ENCODE measurements at regions not wholly inside any gene's neighbourhood (a gene's known extent, or its start where the extent isn't known, plus 50 kb on each side); places are given as distances from the start of the nearest gene placed in this dataset.
"Not testable (repeated sequence)": the region's sequence is repeated elsewhere in the genome, so short reads cannot be mapped to it uniquely, and the experiment has no call there.

- H3K79me2 ChIP-seq (ENCODE audit: low read length) = no peaks in the 10 kb centered on the region
- H3K4me1 ChIP-seq (ENCODE audit: insufficient read depth, low read length) = peaks cover 9% of the 10 kb centered on the region; the same call in 1 of the 2 replicates
- H3K36me3 ChIP-seq (ENCODE audit: low read depth, low read length) = no peaks in the 10 kb centered on the region
- DNase-seq (no peak), ATAC-seq (no peak)
- TF ChIP-seq EZH2phosphoT487 (IDR thresholded peaks at IDR 0.05; ENCODE audit: borderline replicate concordance, low read length) (no peak), CTCF (conservative IDR thresholded peaks at IDR 0.05; ENCODE audit: low read depth, low read length) (no peak), EZH2 (IDR thresholded peaks at IDR 0.05; ENCODE audit: low read length, unreplicated experiment) (no peak)
- no peak overlapping the region for H3K4me3 ChIP-seq (ENCODE audit: low read length)
- H2AFZ ChIP-seq (ENCODE audit: low read length) = no peak overlapping the region
- no TSS peak for BruUV-seq (replicated peaks)
- POLR2A ChIA-PET (ENCODE audit: unreplicated experiment) = no interaction called here
- no peak overlapping the region for H3K27ac ChIP-seq (ENCODE audit: low read length)
- intact Hi-C loops (cut with micrococcal nuclease) = no loop called here
- H4K20me1 ChIP-seq (ENCODE audit: low read length) = no peaks in the 10 kb centered on the region
- no peaks in the 10 kb centered on the region for H3F3A ChIP-seq (ENCODE audit: low read length, unreplicated experiment)
- no peak overlapping the region for H3K4me2 ChIP-seq (ENCODE audit: low read length)
- H3K9ac ChIP-seq (ENCODE audit: low read length) = no peak overlapping the region
- H3K27me3 ChIP-seq (ENCODE audit: low read length) = no peaks in the 10 kb centered on the region
- CTCF ChIA-PET = no interaction called here
- no peaks in the 10 kb centered on the region for H3K9me2 ChIP-seq (replicated peaks; ENCODE audit: low read length)
- no peaks in the 10 kb centered on the region for H3K9me3 ChIP-seq (ENCODE audit: low read length)
Observed at GRCh38 chr1:87432685-87433084, 104.0 kb downstream of the LMO4 start.

GRCh38 chr1:87433101-87433500 is 104.4 kb downstream of the LMO4 start:
- H3K9me3 ChIP-seq (ENCODE audit: low read length); ATAC-seq; H3K4me3 ChIP-seq (ENCODE audit: low read length); H3K27ac ChIP-seq (ENCODE audit: low read length); H3K9ac ChIP-seq (ENCODE audit: low read length); DNase-seq; POLR2A ChIA-PET (ENCODE audit: unreplicated experiment); H3K79me2 ChIP-seq (ENCODE audit: low read length); H3K27me3 ChIP-seq (ENCODE audit: low read length); H3F3A ChIP-seq (ENCODE audit: low read length, unreplicated experiment); H3K4me2 ChIP-seq (ENCODE audit: low read length); BruUV-seq (replicated peaks); H2AFZ ChIP-seq (ENCODE audit: low read length); H3K4me1 ChIP-seq (ENCODE audit: insufficient read depth, low read length); H3K36me3 ChIP-seq (ENCODE audit: low read depth, low read length); intact Hi-C loops (cut with micrococcal nuclease); H4K20me1 ChIP-seq (ENCODE audit: low read length); H3K9me2 ChIP-seq (replicated peaks; ENCODE audit: low read length); CTCF ChIA-PET: not testable (repeated sequence)

DNA sequence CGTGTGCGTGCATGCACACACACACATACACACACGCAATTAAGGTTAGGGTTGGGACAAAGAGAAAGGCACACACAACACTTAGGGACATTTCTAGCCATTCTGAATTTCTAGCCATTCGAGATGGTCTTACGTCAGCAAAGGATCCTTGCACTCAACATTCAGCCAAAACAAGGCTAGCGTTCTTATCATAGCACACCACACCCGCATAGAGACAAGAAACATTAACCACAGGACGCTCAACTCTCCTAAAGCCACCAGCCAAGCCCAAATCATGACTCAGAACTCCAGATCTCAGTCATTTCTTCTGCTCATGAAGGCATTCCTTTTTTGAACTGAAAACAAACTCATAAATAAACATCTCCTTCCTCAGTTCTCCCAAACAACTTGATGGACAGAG is 106.8 kb downstream of the LMO4 start:
- Histone ChIP-seq H3K9ac (ENCODE audit: low read length) (no peak overlapping the region), H3K4me3 (ENCODE audit: low read length) (no peak overlapping the region), H3K27me3 (ENCODE audit: low read length) (no peaks in the 10 kb centered on the region), H3K4me1 (ENCODE audit: insufficient read depth, low read length) (peaks cover 9% of the 10 kb centered on the region; the same call in 1 of the 2 replicates), H3K27ac (ENCODE audit: low read length) (no peak overlapping the region), H2AFZ (ENCODE audit: low read length) (no peak overlapping the region), H3K9me2 (replicated peaks; ENCODE audit: low read length) (no peaks in the 10 kb centered on the region), H3K9me3 (ENCODE audit: low read length) (no peaks in the 10 kb centered on the region), H3K4me2 (ENCODE audit: low read length) (no peak overlapping the region), H3F3A (ENCODE audit: low read length, unreplicated experiment) (no peaks in the 10 kb centered on the region), H3K79me2 (ENCODE audit: low read length) (no peaks in the 10 kb centered on the region), H3K36me3 (ENCODE audit: low read depth, low read length) (no peaks in the 10 kb centered on the region), H4K20me1 (ENCODE audit: low read length) (no peaks in the 10 kb centered on the region)
- ChIA-PET CTCF (interaction anchor here (0.6 kb wide), 1 partner anchor 115 kb away, joined by 4 read pairs; no protein-coding TSS in a partner anchor), POLR2A (ENCODE audit: unreplicated experiment) (no interaction called here)
- ATAC-seq = no peak
- peak; percentile 56 for DNase-seq
- no peak for TF ChIP-seq EZH2phosphoT487 (IDR thresholded peaks at IDR 0.05; ENCODE audit: borderline replicate concordance, low read length)
- no TSS peak for BruUV-seq (replicated peaks)
- intact Hi-C loops (cut with micrococcal nuclease) = no loop called here

GRCh38 chr1:87436115-87436514 is 107.4 kb downstream of the LMO4 start:
- H3K36me3 ChIP-seq (ENCODE audit: low read depth, low read length); H4K20me1 ChIP-seq (ENCODE audit: low read length); H3K9me3 ChIP-seq (ENCODE audit: low read length); CTCF ChIA-PET; H2AFZ ChIP-seq (ENCODE audit: low read length); H3K27ac ChIP-seq (ENCODE audit: low read length); ATAC-seq; H3K27me3 ChIP-seq (ENCODE audit: low read length); H3K9ac ChIP-seq (ENCODE audit: low read length); H3K4me2 ChIP-seq (ENCODE audit: low read length); H3F3A ChIP-seq (ENCODE audit: low read length, unreplicated experiment); POLR2A ChIA-PET (ENCODE audit: unreplicated experiment); H3K4me1 ChIP-seq (ENCODE audit: insufficient read depth, low read length); H3K9me2 ChIP-seq (replicated peaks; ENCODE audit: low read length); DNase-seq; intact Hi-C loops (cut with micrococcal nuclease); BruUV-seq (replicated peaks); H3K4me3 ChIP-seq (ENCODE audit: low read length); H3K79me2 ChIP-seq (ENCODE audit: low read length): not testable (repeated sequence)

Data from PC-3 (cell line).